Testis (tissue), 2 donors: ENCODE measurements at regions not wholly inside any gene's neighbourhood (a gene's known extent, or its start where the extent isn't known, plus 50 kb on each side); places are given as distances from the start of the nearest gene placed in this dataset.
"Not testable (repeated sequence)": the region's sequence is repeated elsewhere in the genome, so short reads cannot be mapped to it uniquely, and the experiment has no call there.

Source experiments
- DNase-seq: peaks from one replicate; pipeline ENCODE4 v3.0.0-alpha.2; 2019
- H3K27ac ChIP-seq, 2 donors: fragments of 200-600 bp; sonication (generic); one replicate each; pipeline ENCODE4 v1.5.1; 2019
- H3K27me3 ChIP-seq: fragments of 200-600 bp; sonication (generic); one replicate; pipeline ENCODE4 v1.5.1; 2019
- H3K36me3 ChIP-seq: fragments of 200-600 bp; sonication (generic); one replicate; pipeline ENCODE4 v1.5.1; 2017; ENCODE audit warnings: low read depth; ENCODE audit errors: missing control alignments
- H3K4me1 ChIP-seq: fragments of 200-600 bp; sonication (generic); one replicate; pipeline ENCODE4 v1.5.1; 2019
- H3K4me3 ChIP-seq, 2 donors: fragments of 200-600 bp; sonication (generic); one replicate each; pipeline ENCODE4 v1.5.1; 2017 to 2019
- H3K9me3 ChIP-seq: fragments of 200-600 bp; sonication (generic); one replicate; pipeline ENCODE4 v1.5.1; 2017
- CTCF ChIP-seq, 3 experiments: fragments of 450-650 bp in 2 of 3; fragments of 200-600 bp in 1 of 3; sonication (generic) in 1 of 3; IDR thresholded peaks; one replicate each; pipeline ENCODE4 v1.5.1; 2016 to 2019; ENCODE audit warnings: antibody characterized with exemption in 3 of 3, mild to moderate bottlenecking in 2 of 3, moderate library complexity in 1 of 3
- POLR2A ChIP-seq: fragments of 450-650 bp; IDR thresholded peaks from one replicate; pipeline ENCODE4 v1.6.1; 2017; ENCODE audit warnings: antibody characterized with exemption, mild to moderate bottlenecking, moderate library complexity
- WGBS, 2 donors: methylation state at CpG; one replicate each; pipeline ENCODE4 v1.1.5; 2018; 5-methylcytosine and 5-hydroxymethylcytosine counted together
- intact Hi-C: fragments of 100-400 bp; cut with DNase I; formaldehyde crosslinking; loops from one replicate; pipeline ENCODE4 v1.15.1; 2023; ENCODE audit warnings: low total_unique reads

DNA sequence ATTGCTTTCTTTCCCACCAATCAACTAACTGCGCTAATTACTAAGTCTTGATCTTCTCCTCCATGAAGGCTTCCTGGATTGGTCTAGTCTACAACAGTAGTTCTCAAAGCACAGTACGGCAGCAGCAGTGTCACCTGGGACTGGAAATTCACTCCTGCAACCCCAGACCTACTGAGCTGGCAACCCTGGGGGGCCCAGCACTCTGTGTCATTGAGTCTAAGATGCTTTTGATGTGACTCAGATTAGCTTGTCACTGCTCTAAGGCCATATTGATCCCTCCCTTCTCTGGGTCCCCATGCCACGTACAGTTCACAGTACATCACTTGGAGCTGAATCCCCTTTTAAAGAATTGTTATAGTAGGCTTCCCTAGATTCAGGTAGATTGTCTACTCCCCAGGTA is 65.7 kb upstream of the KMT2C start:
- Histone ChIP-seq H3K9me3 (no peaks in the 10 kb centered on the region), H3K4me3 (no peak overlapping the region), H3K27me3 (no peaks in the 10 kb centered on the region), H3K27ac (no peak overlapping the region), H3K4me1 (no peaks in the 10 kb centered on the region), H3K36me3 (no peaks in the 10 kb centered on the region)
- intact Hi-C loops = no loop called here
- DNase-seq = no peak
- WGBS, 2 donors = 90 to 92% methylated on average over 3 of the region's 3 CpGs
- TF ChIP-seq POLR2A = no peak
- TF ChIP-seq CTCF (IDR thresholded peaks at IDR 0.05) = no peak

GRCh38 chr7:152499969-152500368 is 64.2 kb upstream of the KMT2C start:
- intact Hi-C loops, H3K27me3 ChIP-seq, H3K4me1 ChIP-seq, H3K27ac ChIP-seq, H3K36me3 ChIP-seq, H3K4me3 ChIP-seq, DNase-seq, H3K9me3 ChIP-seq: not testable (repeated sequence)
- WGBS, 2 donors = 84 to 94% methylated on average over 2 of the region's 2 CpGs

DNA sequence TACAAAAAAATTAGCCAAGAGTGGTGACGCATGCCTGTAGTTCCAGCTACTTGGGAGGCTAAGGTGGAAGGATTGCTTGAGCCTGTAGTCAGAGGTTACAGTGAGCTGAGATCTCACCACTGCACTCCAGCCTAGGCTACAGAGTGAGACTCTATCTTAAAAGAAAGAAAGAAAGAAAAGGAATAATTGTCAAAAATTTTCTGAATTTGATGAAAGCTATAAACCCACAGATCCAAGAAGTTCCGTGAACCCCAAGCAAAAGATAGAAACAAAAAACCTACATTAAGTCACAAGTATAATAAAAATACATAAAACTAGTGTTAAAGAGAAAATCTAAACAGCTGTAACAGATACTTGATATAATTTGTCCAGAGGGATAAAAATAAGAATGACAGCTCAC is 60.1 kb upstream of the KMT2C start:
- intact Hi-C loops = no loop called here
- TF ChIP-seq POLR2A (no peak), CTCF (IDR thresholded peaks at IDR 0.05) (no peak)
- no peak overlapping the region for H3K27ac ChIP-seq
- DNase-seq = no peak
- no peaks in the 10 kb centered on the region for H3K36me3 ChIP-seq
- H3K9me3 ChIP-seq = no peaks in the 10 kb centered on the region
- no peak overlapping the region for H3K4me3 ChIP-seq
- H3K4me1 ChIP-seq = no peaks in the 10 kb centered on the region
- WGBS, 2 donors = 48 to 96% methylated on average over 2 of the region's 2 CpGs
- H3K27me3 ChIP-seq = no peaks in the 10 kb centered on the region

DNA sequence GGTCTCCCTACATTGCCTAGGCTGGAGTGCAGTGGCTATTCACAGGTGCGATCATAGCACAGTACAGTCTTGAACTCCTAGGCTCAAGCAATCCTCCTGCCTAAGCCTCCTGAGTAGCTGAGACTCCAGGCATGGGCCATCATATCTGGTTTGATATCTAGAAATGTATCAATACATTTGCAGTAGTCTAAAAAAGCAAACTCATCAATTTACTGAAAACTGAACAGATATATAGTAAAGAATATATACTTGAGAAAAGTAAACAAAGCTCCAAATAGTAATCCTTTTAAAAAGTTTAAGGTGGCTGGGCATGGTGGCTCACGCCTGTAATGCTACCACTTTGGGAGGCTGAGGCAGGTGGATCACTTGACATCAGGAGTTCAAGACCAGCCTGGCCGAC is 57.1 kb upstream of the KMT2C start:
- TF ChIP-seq CTCF (IDR thresholded peaks at IDR 0.05) (no peak), POLR2A (no peak)
- H3K27ac ChIP-seq = no peak overlapping the region
- 92 to 95% methylated on average over 3 of the region's 3 CpGs for WGBS, 2 donors
- H3K27me3 ChIP-seq = no peaks in the 10 kb centered on the region
- DNase-seq = no peak
- no peaks in the 10 kb centered on the region for H3K9me3 ChIP-seq
- H3K4me1 ChIP-seq = no peaks in the 10 kb centered on the region
- no peaks in the 10 kb centered on the region for H3K36me3 ChIP-seq
- no peak overlapping the region for H3K4me3 ChIP-seq
- intact Hi-C loops = no loop called here

DNA sequence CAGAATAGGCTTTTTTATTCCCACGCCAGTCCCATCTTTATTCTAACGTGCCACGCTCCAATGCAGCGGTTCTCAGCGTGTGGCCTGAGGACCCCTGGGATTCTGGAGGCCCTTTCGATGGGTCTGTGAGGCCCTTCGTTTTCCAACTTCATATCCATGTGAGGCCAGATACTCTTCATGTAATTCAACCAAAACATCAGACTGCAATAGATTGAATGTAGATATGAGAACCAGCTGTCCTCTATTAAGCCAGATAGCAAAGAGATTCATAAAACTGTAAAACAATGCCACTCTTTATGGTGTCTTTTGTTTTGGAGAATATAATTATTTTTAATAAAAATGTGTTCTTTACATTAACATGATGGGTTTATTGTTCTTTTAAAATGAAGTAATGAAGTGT is 53.2 kb upstream of the KMT2C start:
- Histone ChIP-seq H3K27me3 (no peaks in the 10 kb centered on the region), H3K9me3 (no peaks in the 10 kb centered on the region), H3K27ac (no peak overlapping the region), H3K36me3 (no peaks in the 10 kb centered on the region), H3K4me1 (no peaks in the 10 kb centered on the region), H3K4me3 (no peak overlapping the region)
- no peak for DNase-seq
- intact Hi-C loops = no loop called here
- WGBS, 2 donors = 88 to 96% methylated on average over 7 of the region's 7 CpGs
- TF ChIP-seq CTCF (IDR thresholded peaks at IDR 0.05) = no peak
- TF ChIP-seq POLR2A = no peak
